GM23338 (cell line): ENCODE measurements at regions not wholly inside any gene's neighbourhood (a gene's known extent, or its start where the extent isn't known, plus 50 kb on each side); places are given as distances from the start of the nearest gene placed in this dataset.

ENCODE experiments used
- ATAC-seq: fragments of 200-7000 bp; cut with Tn5 transposase; 3 replicates; pipeline ENCODE4 v1.9.1; 2020
- DNase-seq: peaks from one replicate; pipeline ENCODE4 v3.0.0-alpha.2; 2015; ENCODE audit warnings: low spot score
- H2AFZ ChIP-seq: fragments of 200-600 bp; sonication (generic); 2 replicates; pipeline ENCODE4 v1.8.0; 2016; ENCODE audit warnings: antibody characterized with exemption, mild to moderate bottlenecking, moderate library complexity
- H3F3A ChIP-seq: fragments of 200-600 bp; sonication (generic); replicated peaks from 2 replicates; pipeline ENCODE4 v1.8.0; 2017; ENCODE audit warnings: antibody characterized with exemption, mixed run types, low read depth
- H3K27ac ChIP-seq: fragments of 200-600 bp; sonication (generic); 2 replicates; pipeline ENCODE4 v1.6.1; 2016; ENCODE audit warnings: low read depth
- H3K27me3 ChIP-seq: fragments of 200-600 bp; sonication (generic); 2 replicates; pipeline ENCODE4 v1.8.0; 2016; ENCODE audit warnings: mild to moderate bottlenecking, mixed run types, moderate library complexity; ENCODE audit not compliant: insufficient read depth
- H3K36me3 ChIP-seq: fragments of 200-600 bp; sonication (generic); 2 replicates; pipeline ENCODE4 v1.8.0; 2016; ENCODE audit warnings: mild to moderate bottlenecking; ENCODE audit not compliant: insufficient read depth
- H3K4me1 ChIP-seq: fragments of 200-600 bp; sonication (generic); 2 replicates; pipeline ENCODE4 v1.8.0; 2016; ENCODE audit warnings: mild to moderate bottlenecking, moderate library complexity; ENCODE audit not compliant: insufficient read depth
- H3K4me2 ChIP-seq: fragments of 200-600 bp; sonication (generic); 2 replicates; pipeline ENCODE4 v1.7.1; 2017; ENCODE audit warnings: mixed run types
- H3K4me3 ChIP-seq: fragments of 200-600 bp; sonication (generic); 2 replicates; pipeline ENCODE4 v1.6.1; 2016; ENCODE audit warnings: mixed run types
- H3K79me2 ChIP-seq: fragments of 200-600 bp; sonication (generic); replicated peaks from 2 replicates; pipeline ENCODE4 v1.8.0; 2017; ENCODE audit warnings: mild to moderate bottlenecking; ENCODE audit not compliant: insufficient read depth
- H3K9me2 ChIP-seq: fragments of 200-600 bp; sonication (generic); 2 replicates; pipeline ENCODE4 v1.8.0; 2017; ENCODE audit not compliant: insufficient read depth
- H4K20me1 ChIP-seq: fragments of 200-600 bp; sonication (generic); replicated peaks from 2 replicates; pipeline ENCODE4 v1.8.0; 2017; ENCODE audit warnings: mild to moderate bottlenecking; ENCODE audit not compliant: insufficient read depth
- H3K27ac Mint-ChIP-seq: 2 replicates; pipeline ENCODE4 v1.8.0; 2020; ENCODE audit warnings: inconsistent platforms, mild to moderate bottlenecking, moderate library complexity, mixed read lengths
- H3K27me3 Mint-ChIP-seq: 3 replicates; pipeline ENCODE4 v1.8.0; 2022; ENCODE audit warnings: low read depth, mild to moderate bottlenecking, moderate library complexity, mixed read lengths, inconsistent platforms; ENCODE audit not compliant: insufficient read depth, poor library complexity
- H3K36me3 Mint-ChIP-seq: 3 replicates; pipeline ENCODE4 v1.8.0; 2021; ENCODE audit warnings: low read depth, mild to moderate bottlenecking, inconsistent platforms, moderate library complexity, mixed read lengths
- H3K4me1 Mint-ChIP-seq: 3 replicates; pipeline ENCODE4 v1.8.0; 2020; ENCODE audit warnings: mild to moderate bottlenecking, inconsistent platforms, mixed read lengths
- H3K4me3 Mint-ChIP-seq: 3 replicates; pipeline ENCODE4 v1.8.0; 2021; ENCODE audit warnings: moderate library complexity, mild to moderate bottlenecking, inconsistent platforms, mixed read lengths
- H3K9me3 Mint-ChIP-seq: 3 replicates; pipeline ENCODE4 v1.8.0; 2020; ENCODE audit warnings: moderate library complexity, mild to moderate bottlenecking, inconsistent platforms, mixed read lengths
- CREB1 ChIP-seq: fragments of 250-450 bp; sonication (Bioruptor Pico); IDR thresholded peaks from 2 replicates; pipeline ENCODE4 v1.5.0; 2020; ENCODE audit warnings: low read depth, mild to moderate bottlenecking, moderate library complexity
- EZH2 ChIP-seq: fragments of 200-600 bp; sonication (generic); IDR thresholded peaks from one replicate; pipeline ENCODE4 v1.8.0; 2017; ENCODE audit warnings: antibody characterized with exemption, mild to moderate bottlenecking, low read depth; ENCODE audit not compliant: unreplicated experiment
- EZH2phosphoT487 ChIP-seq: fragments of 200-600 bp; sonication (generic); IDR thresholded peaks from one replicate; pipeline ENCODE4 v1.8.1; 2018; ENCODE audit warnings: antibody characterized with exemption; ENCODE audit not compliant: unreplicated experiment
- JUNB ChIP-seq: IDR thresholded peaks from one replicate; pipeline ENCODE4 v1.6.1; 2016; ENCODE audit warnings: antibody characterized with exemption; ENCODE audit not compliant: unreplicated experiment
- NANOG ChIP-seq: IDR thresholded peaks from 2 replicates; pipeline ENCODE4 v1.6.1; 2016; ENCODE audit warnings: antibody characterized with exemption, borderline replicate concordance
- POLR2AphosphoS5 ChIP-seq: IDR thresholded peaks from 2 replicates; pipeline ENCODE4 v1.6.1; 2016; ENCODE audit warnings: antibody characterized with exemption, low read depth
- STAT1 ChIP-seq: IDR thresholded peaks from one replicate; pipeline ENCODE4 v1.6.1; 2016; ENCODE audit warnings: antibody characterized with exemption; ENCODE audit not compliant: unreplicated experiment
- ZNF114 ChIP-seq: fragments of 250-450 bp; sonication (Bioruptor Pico); IDR thresholded peaks from 2 replicates; pipeline ENCODE4 v1.5.0; 2020; ENCODE audit warnings: mild to moderate bottlenecking, moderate library complexity
- ZNF331 ChIP-seq: fragments of 250-450 bp; sonication (Bioruptor Pico); IDR thresholded peaks from 2 replicates; pipeline ENCODE4 v1.5.0; 2020; ENCODE audit warnings: low read depth, mild to moderate bottlenecking, moderate library complexity
- TF ChIP-seq, protein P1 (sequence below): fragments of 250-450 bp; sonication (Bioruptor Pico); IDR thresholded peaks from 2 replicates; pipeline ENCODE4 v1.5.0; 2020; ENCODE audit warnings: mild to moderate bottlenecking, moderate library complexity
- TF ChIP-seq, protein P2 (sequence below): IDR thresholded peaks from 2 replicates; pipeline ENCODE4 v1.6.1; 2016; ENCODE audit warnings: antibody characterized with exemption
- TF ChIP-seq, protein P3 (sequence below): IDR thresholded peaks from one replicate; pipeline ENCODE4 v1.6.1; 2018; ENCODE audit warnings: antibody characterized with exemption; ENCODE audit not compliant: unreplicated experiment
- TF ChIP-seq, protein P4 (sequence below), 2 experiments: fragments of 200-600 bp in 1 of 2; sonication (generic) in 1 of 2; conservative IDR thresholded peaks; 2 replicates each; pipeline versions ENCODE4 v1.5.1 to v1.6.1; 2016 to 2017; ENCODE audit warnings: antibody characterized with exemption in 2 of 2, low read depth in 2 of 2, mild to moderate bottlenecking in 2 of 2, moderate library complexity in 1 of 2

GRCh38 chr6:2396846-2397630 is 151.6 kb upstream of the GMDS start:
- Mint-ChIP-seq H3K9me3 (peaks cover 15% of the 10 kb centered on the region), H3K27me3 (peaks cover 3% of the 10 kb centered on the region), H3K36me3 (peaks cover 9% of the 10 kb centered on the region; the same call in 2 of the 3 replicates), H3K27ac (no peak overlapping the region), H3K4me3 (no peak overlapping the region), H3K4me1 (no peaks in the 10 kb centered on the region)
- no peak for ATAC-seq
- TF ChIP-seq, protein P1, sequence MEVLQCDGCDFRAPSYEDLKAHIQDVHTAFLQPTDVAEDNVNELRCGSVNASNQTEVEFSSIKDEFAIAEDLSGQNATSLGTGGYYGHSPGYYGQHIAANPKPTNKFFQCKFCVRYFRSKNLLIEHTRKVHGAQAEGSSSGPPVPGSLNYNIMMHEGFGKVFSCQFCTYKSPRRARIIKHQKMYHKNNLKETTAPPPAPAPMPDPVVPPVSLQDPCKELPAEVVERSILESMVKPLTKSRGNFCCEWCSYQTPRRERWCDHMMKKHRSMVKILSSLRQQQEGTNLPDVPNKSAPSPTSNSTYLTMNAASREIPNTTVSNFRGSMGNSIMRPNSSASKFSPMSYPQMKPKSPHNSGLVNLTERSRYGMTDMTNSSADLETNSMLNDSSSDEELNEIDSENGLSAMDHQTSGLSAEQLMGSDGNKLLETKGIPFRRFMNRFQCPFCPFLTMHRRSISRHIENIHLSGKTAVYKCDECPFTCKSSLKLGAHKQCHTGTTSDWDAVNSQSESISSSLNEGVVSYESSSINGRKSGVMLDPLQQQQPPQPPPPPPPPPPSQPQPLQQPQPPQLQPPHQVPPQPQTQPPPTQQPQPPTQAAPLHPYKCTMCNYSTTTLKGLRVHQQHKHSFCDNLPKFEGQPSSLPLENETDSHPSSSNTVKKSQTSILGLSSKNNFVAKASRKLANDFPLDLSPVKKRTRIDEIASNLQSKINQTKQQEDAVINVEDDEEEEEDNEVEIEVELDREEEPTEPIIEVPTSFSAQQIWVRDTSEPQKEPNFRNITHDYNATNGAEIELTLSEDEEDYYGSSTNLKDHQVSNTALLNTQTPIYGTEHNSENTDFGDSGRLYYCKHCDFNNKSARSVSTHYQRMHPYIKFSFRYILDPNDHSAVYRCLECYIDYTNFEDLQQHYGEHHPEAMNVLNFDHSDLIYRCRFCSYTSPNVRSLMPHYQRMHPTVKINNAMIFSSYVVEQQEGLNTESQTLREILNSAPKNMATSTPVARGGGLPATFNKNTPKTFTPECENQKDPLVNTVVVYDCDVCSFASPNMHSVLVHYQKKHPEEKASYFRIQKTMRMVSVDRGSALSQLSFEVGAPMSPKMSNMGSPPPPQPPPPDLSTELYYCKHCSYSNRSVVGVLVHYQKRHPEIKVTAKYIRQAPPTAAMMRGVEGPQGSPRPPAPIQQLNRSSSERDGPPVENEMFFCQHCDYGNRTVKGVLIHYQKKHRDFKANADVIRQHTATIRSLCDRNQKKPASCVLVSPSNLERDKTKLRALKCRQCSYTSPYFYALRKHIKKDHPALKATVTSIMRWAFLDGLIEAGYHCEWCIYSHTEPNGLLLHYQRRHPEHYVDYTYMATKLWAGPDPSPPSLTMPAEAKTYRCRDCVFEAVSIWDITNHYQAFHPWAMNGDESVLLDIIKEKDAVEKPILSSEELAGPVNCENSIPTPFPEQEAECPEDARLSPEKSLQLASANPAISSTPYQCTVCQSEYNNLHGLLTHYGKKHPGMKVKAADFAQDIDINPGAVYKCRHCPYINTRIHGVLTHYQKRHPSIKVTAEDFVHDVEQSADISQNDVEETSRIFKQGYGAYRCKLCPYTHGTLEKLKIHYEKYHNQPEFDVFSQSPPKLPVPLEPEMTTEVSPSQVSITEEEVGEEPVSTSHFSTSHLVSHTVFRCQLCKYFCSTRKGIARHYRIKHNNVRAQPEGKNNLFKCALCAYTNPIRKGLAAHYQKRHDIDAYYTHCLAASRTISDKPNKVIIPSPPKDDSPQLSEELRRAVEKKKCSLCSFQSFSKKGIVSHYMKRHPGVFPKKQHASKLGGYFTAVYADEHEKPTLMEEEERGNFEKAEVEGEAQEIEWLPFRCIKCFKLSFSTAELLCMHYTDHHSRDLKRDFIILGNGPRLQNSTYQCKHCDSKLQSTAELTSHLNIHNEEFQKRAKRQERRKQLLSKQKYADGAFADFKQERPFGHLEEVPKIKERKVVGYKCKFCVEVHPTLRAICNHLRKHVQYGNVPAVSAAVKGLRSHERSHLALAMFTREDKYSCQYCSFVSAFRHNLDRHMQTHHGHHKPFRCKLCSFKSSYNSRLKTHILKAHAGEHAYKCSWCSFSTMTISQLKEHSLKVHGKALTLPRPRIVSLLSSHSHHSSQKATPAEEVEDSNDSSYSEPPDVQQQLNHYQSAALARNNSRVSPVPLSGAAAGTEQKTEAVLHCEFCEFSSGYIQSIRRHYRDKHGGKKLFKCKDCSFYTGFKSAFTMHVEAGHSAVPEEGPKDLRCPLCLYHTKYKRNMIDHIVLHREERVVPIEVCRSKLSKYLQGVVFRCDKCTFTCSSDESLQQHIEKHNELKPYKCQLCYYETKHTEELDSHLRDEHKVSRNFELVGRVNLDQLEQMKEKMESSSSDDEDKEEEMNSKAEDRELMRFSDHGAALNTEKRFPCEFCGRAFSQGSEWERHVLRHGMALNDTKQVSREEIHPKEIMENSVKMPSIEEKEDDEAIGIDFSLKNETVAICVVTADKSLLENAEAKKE (CRISPR knock-in tag), result no peak
- TF ChIP-seq JUNB (no peak), ZNF114 (CRISPR knock-in tag) (no peak), CREB1 (CRISPR knock-in tag) (no peak), EZH2phosphoT487 (no peak), POLR2AphosphoS5 (no peak), NANOG (no peak), ZNF331 (CRISPR knock-in tag) (no peak), STAT1 (no peak), EZH2 (no peak)
- TF ChIP-seq, protein P2, sequence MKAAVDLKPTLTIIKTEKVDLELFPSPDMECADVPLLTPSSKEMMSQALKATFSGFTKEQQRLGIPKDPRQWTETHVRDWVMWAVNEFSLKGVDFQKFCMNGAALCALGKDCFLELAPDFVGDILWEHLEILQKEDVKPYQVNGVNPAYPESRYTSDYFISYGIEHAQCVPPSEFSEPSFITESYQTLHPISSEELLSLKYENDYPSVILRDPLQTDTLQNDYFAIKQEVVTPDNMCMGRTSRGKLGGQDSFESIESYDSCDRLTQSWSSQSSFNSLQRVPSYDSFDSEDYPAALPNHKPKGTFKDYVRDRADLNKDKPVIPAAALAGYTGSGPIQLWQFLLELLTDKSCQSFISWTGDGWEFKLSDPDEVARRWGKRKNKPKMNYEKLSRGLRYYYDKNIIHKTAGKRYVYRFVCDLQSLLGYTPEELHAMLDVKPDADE, result no peak
- TF ChIP-seq, protein P3, sequence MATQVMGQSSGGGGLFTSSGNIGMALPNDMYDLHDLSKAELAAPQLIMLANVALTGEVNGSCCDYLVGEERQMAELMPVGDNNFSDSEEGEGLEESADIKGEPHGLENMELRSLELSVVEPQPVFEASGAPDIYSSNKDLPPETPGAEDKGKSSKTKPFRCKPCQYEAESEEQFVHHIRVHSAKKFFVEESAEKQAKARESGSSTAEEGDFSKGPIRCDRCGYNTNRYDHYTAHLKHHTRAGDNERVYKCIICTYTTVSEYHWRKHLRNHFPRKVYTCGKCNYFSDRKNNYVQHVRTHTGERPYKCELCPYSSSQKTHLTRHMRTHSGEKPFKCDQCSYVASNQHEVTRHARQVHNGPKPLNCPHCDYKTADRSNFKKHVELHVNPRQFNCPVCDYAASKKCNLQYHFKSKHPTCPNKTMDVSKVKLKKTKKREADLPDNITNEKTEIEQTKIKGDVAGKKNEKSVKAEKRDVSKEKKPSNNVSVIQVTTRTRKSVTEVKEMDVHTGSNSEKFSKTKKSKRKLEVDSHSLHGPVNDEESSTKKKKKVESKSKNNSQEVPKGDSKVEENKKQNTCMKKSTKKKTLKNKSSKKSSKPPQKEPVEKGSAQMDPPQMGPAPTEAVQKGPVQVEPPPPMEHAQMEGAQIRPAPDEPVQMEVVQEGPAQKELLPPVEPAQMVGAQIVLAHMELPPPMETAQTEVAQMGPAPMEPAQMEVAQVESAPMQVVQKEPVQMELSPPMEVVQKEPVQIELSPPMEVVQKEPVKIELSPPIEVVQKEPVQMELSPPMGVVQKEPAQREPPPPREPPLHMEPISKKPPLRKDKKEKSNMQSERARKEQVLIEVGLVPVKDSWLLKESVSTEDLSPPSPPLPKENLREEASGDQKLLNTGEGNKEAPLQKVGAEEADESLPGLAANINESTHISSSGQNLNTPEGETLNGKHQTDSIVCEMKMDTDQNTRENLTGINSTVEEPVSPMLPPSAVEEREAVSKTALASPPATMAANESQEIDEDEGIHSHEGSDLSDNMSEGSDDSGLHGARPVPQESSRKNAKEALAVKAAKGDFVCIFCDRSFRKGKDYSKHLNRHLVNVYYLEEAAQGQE, result no peak
- TF ChIP-seq, protein P4, sequence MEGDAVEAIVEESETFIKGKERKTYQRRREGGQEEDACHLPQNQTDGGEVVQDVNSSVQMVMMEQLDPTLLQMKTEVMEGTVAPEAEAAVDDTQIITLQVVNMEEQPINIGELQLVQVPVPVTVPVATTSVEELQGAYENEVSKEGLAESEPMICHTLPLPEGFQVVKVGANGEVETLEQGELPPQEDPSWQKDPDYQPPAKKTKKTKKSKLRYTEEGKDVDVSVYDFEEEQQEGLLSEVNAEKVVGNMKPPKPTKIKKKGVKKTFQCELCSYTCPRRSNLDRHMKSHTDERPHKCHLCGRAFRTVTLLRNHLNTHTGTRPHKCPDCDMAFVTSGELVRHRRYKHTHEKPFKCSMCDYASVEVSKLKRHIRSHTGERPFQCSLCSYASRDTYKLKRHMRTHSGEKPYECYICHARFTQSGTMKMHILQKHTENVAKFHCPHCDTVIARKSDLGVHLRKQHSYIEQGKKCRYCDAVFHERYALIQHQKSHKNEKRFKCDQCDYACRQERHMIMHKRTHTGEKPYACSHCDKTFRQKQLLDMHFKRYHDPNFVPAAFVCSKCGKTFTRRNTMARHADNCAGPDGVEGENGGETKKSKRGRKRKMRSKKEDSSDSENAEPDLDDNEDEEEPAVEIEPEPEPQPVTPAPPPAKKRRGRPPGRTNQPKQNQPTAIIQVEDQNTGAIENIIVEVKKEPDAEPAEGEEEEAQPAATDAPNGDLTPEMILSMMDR (conservative IDR thresholded peaks at IDR 0.05; ENCODE audit: low read depth in 2 of 2), result no peak
- H3F3A ChIP-seq, result no peaks in the 10 kb centered on the region
- H3K27ac ChIP-seq, result no peak overlapping the region
- H3K4me3 ChIP-seq, result no peak overlapping the region
- H2AFZ ChIP-seq, result no peak overlapping the region
- no peak overlapping the region for H3K4me2 ChIP-seq
- no peaks in the 10 kb centered on the region for H3K79me2 ChIP-seq
- H3K36me3 ChIP-seq, result no peaks in the 10 kb centered on the region
- H4K20me1 ChIP-seq, result no peaks in the 10 kb centered on the region
- DNase-seq, result no peak
- no peaks in the 10 kb centered on the region for H3K27me3 ChIP-seq
- H3K9me2 ChIP-seq, result peaks cover 6% of the 10 kb centered on the region; the same call in 1 of the 2 replicates
- no peaks in the 10 kb centered on the region for H3K4me1 ChIP-seq
